Activated naive CD8-positive, alpha-beta T cell treated with anti-CD3 and anti-CD28 coated beads, Interleukin-2, amount 50 U/mL, for 24 hours (primary cell): ENCODE measurements at regions not wholly inside any gene's neighbourhood (a gene's known extent, or its start where the extent isn't known, plus 50 kb on each side); places are given as distances from the start of the nearest gene placed in this dataset.

Source experiments
- ATAC-seq: fragments of 150-1000 bp; cut with Tn5 transposase; one replicate; pipeline ENCODE4 v1.10.0; 2021
- DNase-seq: peaks from one replicate; pipeline ENCODE4 v3.0.0; 2021
- H3K27ac Mint-ChIP-seq: one replicate; pipeline ENCODE4 v1.8.0; 2021; ENCODE audit warnings: mild to moderate bottlenecking, mixed read lengths
- H3K27me3 Mint-ChIP-seq: one replicate; pipeline ENCODE4 v1.8.0; 2021; ENCODE audit warnings: mixed read lengths
- H3K36me3 Mint-ChIP-seq: one replicate; pipeline ENCODE4 v1.8.0; 2021; ENCODE audit warnings: low read depth, mixed read lengths
- H3K4me1 Mint-ChIP-seq: one replicate; pipeline ENCODE4 v1.8.0; 2021; ENCODE audit warnings: mixed read lengths
- H3K4me3 Mint-ChIP-seq: one replicate; pipeline ENCODE4 v1.8.0; 2021; ENCODE audit warnings: mild to moderate bottlenecking, moderate library complexity, mixed read lengths
- H3K9me3 Mint-ChIP-seq: one replicate; pipeline ENCODE4 v1.8.0; 2021; ENCODE audit warnings: mixed read lengths

- Mint-ChIP-seq H3K4me1 (no peaks in the 10 kb centered on the region), H3K9me3 (peaks cover 7% of the 10 kb centered on the region), H3K27me3 (peaks cover 11% of the 10 kb centered on the region), H3K4me3 (no peak overlapping the region), H3K36me3 (no peaks in the 10 kb centered on the region), H3K27ac (no peak overlapping the region)
- ATAC-seq (no peak), DNase-seq (no peak)
These were observed 119.6 kb downstream of the BUD13 start for GRCh38 chr11:116653206-116653605.

GRCh38 chr11:116651737-116652237 lies 121.0 kb downstream of the BUD13 start:
- no peak overlapping the region for H3K4me3 Mint-ChIP-seq
- no peaks in the 10 kb centered on the region for H3K4me1 Mint-ChIP-seq
- H3K36me3 Mint-ChIP-seq = no peaks in the 10 kb centered on the region
- peaks cover 3% of the 10 kb centered on the region for H3K27me3 Mint-ChIP-seq
- H3K27ac Mint-ChIP-seq = no peak overlapping the region
- no peak for ATAC-seq
- DNase-seq = no peak
- peaks cover 7% of the 10 kb centered on the region for H3K9me3 Mint-ChIP-seq

GRCh38 chr11:116651098-116651736 lies 121.6 kb downstream of the BUD13 start:
- DNase-seq (no peak), ATAC-seq (no peak)
- Mint-ChIP-seq H3K9me3 (peaks cover 7% of the 10 kb centered on the region), H3K36me3 (no peaks in the 10 kb centered on the region), H3K27ac (no peak overlapping the region), H3K4me3 (no peak overlapping the region), H3K4me1 (no peaks in the 10 kb centered on the region), H3K27me3 (peaks cover 3% of the 10 kb centered on the region)

GRCh38 chr11:116650052-116650451 lies 122.7 kb downstream of the BUD13 start:
- ATAC-seq = no peak
- peaks cover 2% of the 10 kb centered on the region for H3K9me3 Mint-ChIP-seq
- no peaks in the 10 kb centered on the region for H3K36me3 Mint-ChIP-seq
- H3K4me3 Mint-ChIP-seq = no peak overlapping the region
- H3K27ac Mint-ChIP-seq = no peak overlapping the region
- no peak for DNase-seq
- no peaks in the 10 kb centered on the region for H3K27me3 Mint-ChIP-seq
- H3K4me1 Mint-ChIP-seq = no peaks in the 10 kb centered on the region

GRCh38 chr11:116649268-116649667 lies 123.5 kb downstream of the BUD13 start:
- Mint-ChIP-seq H3K4me1 (no peaks in the 10 kb centered on the region), H3K9me3 (no peaks in the 10 kb centered on the region), H3K27me3 (peaks cover 2% of the 10 kb centered on the region), H3K4me3 (no peak overlapping the region), H3K36me3 (no peaks in the 10 kb centered on the region), H3K27ac (no peak overlapping the region)
- DNase-seq (no peak), ATAC-seq (no peak)

GRCh38 chr11:116648247-116649174 lies 124.3 kb downstream of the BUD13 start:
- Mint-ChIP-seq H3K9me3 (no peaks in the 10 kb centered on the region), H3K27ac (no peak overlapping the region), H3K4me3 (no peak overlapping the region), H3K4me1 (no peaks in the 10 kb centered on the region), H3K36me3 (no peaks in the 10 kb centered on the region), H3K27me3 (peaks cover 2% of the 10 kb centered on the region)
- ATAC-seq (no peak), DNase-seq (no peak)

GRCh38 chr11:116647305-116648080 lies 125.3 kb downstream of the BUD13 start:
- no peak for DNase-seq
- no peak overlapping the region for H3K27ac Mint-ChIP-seq
- no peak for ATAC-seq
- H3K27me3 Mint-ChIP-seq = peaks cover 2% of the 10 kb centered on the region
- no peaks in the 10 kb centered on the region for H3K9me3 Mint-ChIP-seq
- H3K4me3 Mint-ChIP-seq = no peak overlapping the region
- H3K4me1 Mint-ChIP-seq = no peaks in the 10 kb centered on the region
- H3K36me3 Mint-ChIP-seq = no peaks in the 10 kb centered on the region

- Mint-ChIP-seq H3K4me1 (no peaks in the 10 kb centered on the region), H3K9me3 (no peaks in the 10 kb centered on the region), H3K36me3 (no peaks in the 10 kb centered on the region), H3K4me3 (no peak overlapping the region), H3K27ac (no peak overlapping the region), H3K27me3 (peaks cover 2% of the 10 kb centered on the region)
- no peak for ATAC-seq
- no peak for DNase-seq
These were observed 126.6 kb downstream of the BUD13 start for GRCh38 chr11:116646191-116646590.

- no peak for DNase-seq
- Mint-ChIP-seq H3K27me3 (peaks cover 2% of the 10 kb centered on the region), H3K4me3 (no peak overlapping the region), H3K4me1 (no peaks in the 10 kb centered on the region), H3K9me3 (no peaks in the 10 kb centered on the region), H3K27ac (no peak overlapping the region), H3K36me3 (no peaks in the 10 kb centered on the region)
- no peak for ATAC-seq
These were observed 127.9 kb downstream of the BUD13 start for GRCh38 chr11:116644941-116645305.

GRCh38 chr11:116644201-116644940 lies 128.4 kb downstream of the BUD13 start:
- no peak for DNase-seq
- Mint-ChIP-seq H3K4me1 (no peaks in the 10 kb centered on the region), H3K9me3 (no peaks in the 10 kb centered on the region), H3K36me3 (no peaks in the 10 kb centered on the region), H3K4me3 (no peak overlapping the region), H3K27ac (no peak overlapping the region), H3K27me3 (peaks cover 2% of the 10 kb centered on the region)
- no peak for ATAC-seq

- Mint-ChIP-seq H3K9me3 (no peaks in the 10 kb centered on the region), H3K27ac (no peak overlapping the region), H3K4me1 (no peaks in the 10 kb centered on the region), H3K27me3 (peaks cover 2% of the 10 kb centered on the region), H3K4me3 (no peak overlapping the region), H3K36me3 (no peaks in the 10 kb centered on the region)
- ATAC-seq = no peak
- DNase-seq = no peak
These were observed 129.3 kb downstream of the BUD13 start for GRCh38 chr11:116643521-116643920.

GRCh38 chr11:116642902-116643301 lies 129.9 kb downstream of the BUD13 start:
- Mint-ChIP-seq H3K4me1 (no peaks in the 10 kb centered on the region), H3K9me3 (no peaks in the 10 kb centered on the region), H3K36me3 (no peaks in the 10 kb centered on the region), H3K27me3 (peaks cover 2% of the 10 kb centered on the region), H3K4me3 (no peak overlapping the region), H3K27ac (no peak overlapping the region)
- DNase-seq (no peak), ATAC-seq (no peak)

GRCh38 chr11:116642481-116642880 lies 130.3 kb downstream of the BUD13 start:
- Mint-ChIP-seq H3K4me1 (no peaks in the 10 kb centered on the region), H3K4me3 (no peak overlapping the region), H3K9me3 (no peaks in the 10 kb centered on the region), H3K27me3 (peaks cover 2% of the 10 kb centered on the region), H3K36me3 (no peaks in the 10 kb centered on the region), H3K27ac (no peak overlapping the region)
- ATAC-seq (no peak), DNase-seq (no peak)

- no peak for ATAC-seq
- no peaks in the 10 kb centered on the region for H3K9me3 Mint-ChIP-seq
- DNase-seq = peak; percentile 50
- H3K4me1 Mint-ChIP-seq = no peaks in the 10 kb centered on the region
- no peak overlapping the region for H3K27ac Mint-ChIP-seq
- peaks cover 2% of the 10 kb centered on the region for H3K27me3 Mint-ChIP-seq
- no peaks in the 10 kb centered on the region for H3K36me3 Mint-ChIP-seq
- no peak overlapping the region for H3K4me3 Mint-ChIP-seq
These were observed 131.2 kb downstream of the BUD13 start for GRCh38 chr11:116641561-116642045.
